ENCODE measurements at regions not wholly inside any gene's neighbourhood (a gene's known extent, or its start where the extent isn't known, plus 50 kb on each side); places are given as distances from the start of the nearest gene placed in this dataset.

- H3K4me1 Mint-ChIP-seq (ENCODE audit: low read depth, unreplicated experiment), result no peaks in the 10 kb centered on the region
- DNase-seq (ENCODE audit: low read depth) (no peak), FAIRE-seq (peak; percentile 66)
- H3K9me3 Mint-ChIP-seq (ENCODE audit: unreplicated experiment), result peaks cover 1% of the 10 kb centered on the region
- Histone ChIP-seq H3K36me3 (ENCODE audit: insufficient read depth, low read length) (no peaks in the 10 kb centered on the region), H4K20me1 (ENCODE audit: insufficient read depth, low read length) (no peaks in the 10 kb centered on the region), H3K9ac (ENCODE audit: low read length) (no peak overlapping the region), H2AFZ (ENCODE audit: low read depth, low read length) (no peak overlapping the region), H3K4me3 (ENCODE audit: insufficient read depth, low read depth, low read length) (no peak overlapping the region), H3K27me3 (ENCODE audit: insufficient read depth, low read length) (no peaks in the 10 kb centered on the region), H3K4me2 (ENCODE audit: low read length) (no peak overlapping the region), H3K27ac (ENCODE audit: low read depth, low read length) (no peak overlapping the region), H3K79me2 (ENCODE audit: insufficient read depth, low read length) (no peaks in the 10 kb centered on the region), H3K9me3 (ENCODE audit: insufficient read depth, low read depth, low read length) (no peaks in the 10 kb centered on the region), H3K4me1 (ENCODE audit: insufficient read depth, low read length) (no peaks in the 10 kb centered on the region)
- TF ChIP-seq EZH2 (IDR thresholded peaks at IDR 0.05; ENCODE audit: insufficient read depth, low read length), result no peak
- no peak for TF ChIP-seq CTCF (IDR thresholded peaks at IDR 0.05; ENCODE audit: insufficient read depth, low read depth, low read length)
- H3K27ac Mint-ChIP-seq (ENCODE audit: unreplicated experiment), result no peak overlapping the region
- no peaks in the 10 kb centered on the region for H3K36me3 Mint-ChIP-seq (ENCODE audit: low read depth, unreplicated experiment)
- H3K27me3 Mint-ChIP-seq (ENCODE audit: low read depth, unreplicated experiment), result no peaks in the 10 kb centered on the region
- no peak overlapping the region for H3K4me3 Mint-ChIP-seq (ENCODE audit: unreplicated experiment)
These were observed 129.3 kb upstream of the TMEM164 start for GRCh38 chrX:109873574-109873973.

GRCh38 chrX:109873983-109874382 lies 128.9 kb upstream of the TMEM164 start:
- no peaks in the 10 kb centered on the region for H3K36me3 Mint-ChIP-seq (ENCODE audit: low read depth, unreplicated experiment)
- FAIRE-seq (no peak), DNase-seq (ENCODE audit: low read depth) (no peak)
- Histone ChIP-seq H3K27ac (ENCODE audit: low read depth, low read length) (no peak overlapping the region), H3K9me3 (ENCODE audit: insufficient read depth, low read depth, low read length) (no peaks in the 10 kb centered on the region), H3K27me3 (ENCODE audit: insufficient read depth, low read length) (no peaks in the 10 kb centered on the region), H2AFZ (ENCODE audit: low read depth, low read length) (no peak overlapping the region), H3K36me3 (ENCODE audit: insufficient read depth, low read length) (no peaks in the 10 kb centered on the region), H3K4me3 (ENCODE audit: insufficient read depth, low read depth, low read length) (no peak overlapping the region), H3K4me1 (ENCODE audit: insufficient read depth, low read length) (no peaks in the 10 kb centered on the region), H4K20me1 (ENCODE audit: insufficient read depth, low read length) (no peaks in the 10 kb centered on the region), H3K9ac (ENCODE audit: low read length) (no peak overlapping the region), H3K4me2 (ENCODE audit: low read length) (no peak overlapping the region), H3K79me2 (ENCODE audit: insufficient read depth, low read length) (no peaks in the 10 kb centered on the region)
- H3K27ac Mint-ChIP-seq (ENCODE audit: unreplicated experiment), result no peak overlapping the region
- no peaks in the 10 kb centered on the region for H3K4me1 Mint-ChIP-seq (ENCODE audit: low read depth, unreplicated experiment)
- peaks cover 1% of the 10 kb centered on the region for H3K9me3 Mint-ChIP-seq (ENCODE audit: unreplicated experiment)
- TF ChIP-seq EZH2 (IDR thresholded peaks at IDR 0.05; ENCODE audit: insufficient read depth, low read length), result no peak
- TF ChIP-seq CTCF (IDR thresholded peaks at IDR 0.05; ENCODE audit: insufficient read depth, low read depth, low read length), result no peak
- no peak overlapping the region for H3K4me3 Mint-ChIP-seq (ENCODE audit: unreplicated experiment)
- H3K27me3 Mint-ChIP-seq (ENCODE audit: low read depth, unreplicated experiment), result no peaks in the 10 kb centered on the region

- Mint-ChIP-seq H3K4me1 (ENCODE audit: low read depth, unreplicated experiment) (no peaks in the 10 kb centered on the region), H3K4me3 (ENCODE audit: unreplicated experiment) (no peak overlapping the region), H3K36me3 (ENCODE audit: low read depth, unreplicated experiment) (no peaks in the 10 kb centered on the region), H3K27ac (ENCODE audit: unreplicated experiment) (no peak overlapping the region), H3K9me3 (ENCODE audit: unreplicated experiment) (peaks cover 1% of the 10 kb centered on the region), H3K27me3 (ENCODE audit: low read depth, unreplicated experiment) (no peaks in the 10 kb centered on the region)
- H3K36me3 ChIP-seq (ENCODE audit: insufficient read depth, low read length), result no peaks in the 10 kb centered on the region
- no peaks in the 10 kb centered on the region for H3K4me1 ChIP-seq (ENCODE audit: insufficient read depth, low read length)
- DNase-seq (ENCODE audit: low read depth) (no peak), FAIRE-seq (peak; percentile 43)
- no peaks in the 10 kb centered on the region for H3K9me3 ChIP-seq (ENCODE audit: insufficient read depth, low read depth, low read length)
- no peak overlapping the region for H2AFZ ChIP-seq (ENCODE audit: low read depth, low read length)
- H3K27me3 ChIP-seq (ENCODE audit: insufficient read depth, low read length), result no peaks in the 10 kb centered on the region
- no peak overlapping the region for H3K4me3 ChIP-seq (ENCODE audit: insufficient read depth, low read depth, low read length)
- TF ChIP-seq CTCF (IDR thresholded peaks at IDR 0.05; ENCODE audit: insufficient read depth, low read depth, low read length) (no peak), EZH2 (IDR thresholded peaks at IDR 0.05; ENCODE audit: insufficient read depth, low read length) (no peak)
- no peak overlapping the region for H3K27ac ChIP-seq (ENCODE audit: low read depth, low read length)
- no peaks in the 10 kb centered on the region for H3K79me2 ChIP-seq (ENCODE audit: insufficient read depth, low read length)
- no peak overlapping the region for H3K9ac ChIP-seq (ENCODE audit: low read length)
- no peaks in the 10 kb centered on the region for H4K20me1 ChIP-seq (ENCODE audit: insufficient read depth, low read length)
- H3K4me2 ChIP-seq (ENCODE audit: low read length), result no peak overlapping the region
These were observed 128.4 kb upstream of the TMEM164 start for GRCh38 chrX:109874548-109874947.
